ENCODE measurements at regions not wholly inside any gene's neighbourhood (a gene's known extent, or its start where the extent isn't known, plus 50 kb on each side); places are given as distances from the start of the nearest gene placed in this dataset.

DNA sequence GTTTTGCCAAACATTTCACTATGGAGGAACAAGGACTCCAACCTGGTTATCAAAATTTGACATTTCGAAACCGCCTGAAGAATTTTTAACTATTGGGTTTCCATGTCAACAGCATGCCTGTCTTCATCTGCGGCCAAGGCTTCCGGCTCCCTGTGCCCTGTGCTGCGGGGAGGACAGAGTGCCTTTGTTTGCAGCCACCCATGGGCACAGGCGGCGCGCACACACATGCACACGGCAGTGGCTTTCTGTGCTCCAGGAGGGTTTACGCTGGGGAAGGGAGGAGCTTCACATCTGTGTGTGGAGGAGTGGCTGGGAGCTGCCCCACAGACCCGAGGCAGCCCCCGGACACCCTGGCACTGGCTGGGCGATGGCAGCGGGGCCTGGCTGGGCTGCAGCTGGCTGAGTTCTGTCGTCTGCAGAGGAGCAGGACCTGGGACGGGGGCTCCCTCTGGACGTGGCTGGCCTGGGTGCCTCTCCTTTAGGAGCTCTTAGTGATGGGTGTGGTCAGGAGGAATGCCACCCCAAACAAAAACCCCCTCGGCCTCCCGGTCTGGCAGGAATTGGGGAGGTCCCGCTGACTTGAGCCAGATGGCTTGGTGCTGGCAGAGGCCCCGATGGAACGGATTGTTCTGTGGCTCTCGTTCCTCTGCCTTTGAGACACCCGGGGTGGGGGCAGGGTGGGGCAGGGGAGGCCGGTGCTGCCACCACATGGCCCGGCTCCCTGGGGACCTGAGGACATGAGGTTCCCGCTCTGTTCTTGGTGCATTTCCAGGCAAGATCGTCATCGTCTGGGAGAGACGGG is 1290.9 kb downstream of the BRD1 start:
- H3K4me3 ChIP-seq (ENCODE audit: low read depth, low read length) = no peak overlapping the region
- TF ChIP-seq, protein P1, sequence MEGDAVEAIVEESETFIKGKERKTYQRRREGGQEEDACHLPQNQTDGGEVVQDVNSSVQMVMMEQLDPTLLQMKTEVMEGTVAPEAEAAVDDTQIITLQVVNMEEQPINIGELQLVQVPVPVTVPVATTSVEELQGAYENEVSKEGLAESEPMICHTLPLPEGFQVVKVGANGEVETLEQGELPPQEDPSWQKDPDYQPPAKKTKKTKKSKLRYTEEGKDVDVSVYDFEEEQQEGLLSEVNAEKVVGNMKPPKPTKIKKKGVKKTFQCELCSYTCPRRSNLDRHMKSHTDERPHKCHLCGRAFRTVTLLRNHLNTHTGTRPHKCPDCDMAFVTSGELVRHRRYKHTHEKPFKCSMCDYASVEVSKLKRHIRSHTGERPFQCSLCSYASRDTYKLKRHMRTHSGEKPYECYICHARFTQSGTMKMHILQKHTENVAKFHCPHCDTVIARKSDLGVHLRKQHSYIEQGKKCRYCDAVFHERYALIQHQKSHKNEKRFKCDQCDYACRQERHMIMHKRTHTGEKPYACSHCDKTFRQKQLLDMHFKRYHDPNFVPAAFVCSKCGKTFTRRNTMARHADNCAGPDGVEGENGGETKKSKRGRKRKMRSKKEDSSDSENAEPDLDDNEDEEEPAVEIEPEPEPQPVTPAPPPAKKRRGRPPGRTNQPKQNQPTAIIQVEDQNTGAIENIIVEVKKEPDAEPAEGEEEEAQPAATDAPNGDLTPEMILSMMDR (IDR thresholded peaks at IDR 0.05; ENCODE audit: control insufficient read depth, extremely low read depth, insufficient read depth) = no peak
- no peak for DNase-seq (ENCODE audit: low read depth)

DNA sequence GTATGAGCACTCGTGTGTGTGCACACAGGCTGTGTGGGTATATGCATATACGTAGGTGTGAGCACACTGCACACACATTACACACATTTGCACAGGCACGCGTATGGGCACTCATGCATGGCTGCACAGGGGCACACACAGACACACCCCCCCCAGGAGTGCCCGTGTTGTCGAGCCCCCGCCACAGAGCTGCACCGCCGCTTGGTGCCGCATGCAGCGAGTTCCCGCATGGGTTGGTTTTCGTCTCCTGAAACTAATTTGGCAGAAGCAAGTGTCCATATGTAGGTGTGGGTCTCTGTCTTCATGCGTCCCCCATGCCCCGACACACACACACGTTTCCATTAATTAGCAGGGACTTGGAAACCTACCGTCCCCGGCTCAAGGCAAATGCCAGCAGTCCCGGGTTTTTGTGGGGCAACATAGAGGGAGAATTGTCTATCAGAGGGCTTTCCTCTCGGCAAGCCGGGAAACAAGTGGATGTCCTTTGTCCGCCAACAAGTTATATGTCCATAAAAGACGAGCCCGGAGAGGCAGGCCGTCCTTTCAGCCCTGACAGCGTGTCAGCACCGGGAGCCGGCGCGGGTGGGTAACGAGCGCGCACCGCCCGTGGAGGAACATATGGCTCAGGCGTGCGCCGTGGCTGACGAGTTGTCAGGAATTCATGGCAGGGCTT is 1291.7 kb downstream of the BRD1 start:
- no peak for DNase-seq (ENCODE audit: low read depth)
- TF ChIP-seq, protein P1 (IDR thresholded peaks at IDR 0.05; ENCODE audit: control insufficient read depth, extremely low read depth, insufficient read depth) = no peak
- H3K4me3 ChIP-seq (ENCODE audit: low read depth, low read length) = no peak overlapping the region

- no peak overlapping the region for H3K4me3 ChIP-seq (ENCODE audit: low read depth, low read length)
- TF ChIP-seq, protein P1 (IDR thresholded peaks at IDR 0.05; ENCODE audit: control insufficient read depth, extremely low read depth, insufficient read depth) = no peak
- no peak for DNase-seq (ENCODE audit: low read depth)
Observed at GRCh38 chr22:48534395-48534958, 1293.2 kb downstream of the BRD1 start.

GRCh38 chr22:48532986-48533385 is 1294.7 kb downstream of the BRD1 start:
- no peak overlapping the region for H3K4me3 ChIP-seq (ENCODE audit: low read depth, low read length)
- TF ChIP-seq, protein P1 (IDR thresholded peaks at IDR 0.05; ENCODE audit: control insufficient read depth, extremely low read depth, insufficient read depth) = no peak
- no peak for DNase-seq (ENCODE audit: low read depth)

GRCh38 chr22:48531761-48532435 is 1295.8 kb downstream of the BRD1 start:
- no peak for DNase-seq (ENCODE audit: low read depth)
- TF ChIP-seq, protein P1 (IDR thresholded peaks at IDR 0.05; ENCODE audit: control insufficient read depth, extremely low read depth, insufficient read depth) = no peak
- H3K4me3 ChIP-seq (ENCODE audit: low read depth, low read length) = no peak overlapping the region

DNA sequence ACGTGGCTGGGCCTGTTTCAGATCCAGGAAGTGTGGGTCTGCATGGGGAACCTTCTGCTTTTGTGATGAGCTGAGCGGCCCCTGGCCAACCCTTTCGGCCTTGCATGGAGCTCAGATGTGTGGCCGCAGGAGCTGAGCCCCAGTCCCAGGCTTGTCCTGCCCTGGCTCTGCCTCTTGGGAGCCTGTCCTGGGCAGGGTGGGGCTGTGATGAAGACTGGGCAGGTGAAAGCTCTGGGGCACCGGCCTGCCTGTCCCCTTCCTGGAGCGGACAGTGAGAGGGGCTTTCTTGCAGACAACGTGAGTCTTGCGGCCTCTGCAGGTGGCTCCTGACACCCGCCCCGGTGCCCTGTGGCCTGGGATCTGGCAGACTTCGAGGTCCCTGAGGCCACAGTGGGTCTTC is 1296.6 kb downstream of the BRD1 start:
- TF ChIP-seq, protein P1 (IDR thresholded peaks at IDR 0.05; ENCODE audit: control insufficient read depth, extremely low read depth, insufficient read depth) = no peak
- DNase-seq (ENCODE audit: low read depth) = no peak
- no peak overlapping the region for H3K4me3 ChIP-seq (ENCODE audit: low read depth, low read length)
